Mucosa of rectum (tissue), 2 donors: ENCODE measurements at regions not wholly inside any gene's neighbourhood (a gene's known extent, or its start where the extent isn't known, plus 50 kb on each side); places are given as distances from the start of the nearest gene placed in this dataset.

Experiments used
- H3K27ac ChIP-seq, 2 donors: one replicate each; pipeline ENCODE4 v1.7.0; 2013; ENCODE audit warnings: inconsistent platforms in 2 of 2, low read depth in 2 of 2, low read length in 2 of 2
- H3K27me3 ChIP-seq, 2 donors: one replicate each; pipeline ENCODE4 v1.7.0; 2013; ENCODE audit warnings: low read length in 2 of 2; ENCODE audit not compliant: control insufficient read depth in 2 of 2, insufficient read depth in 2 of 2
- H3K36me3 ChIP-seq, 2 donors: one replicate each; pipeline ENCODE4 v1.7.0; 2013; ENCODE audit warnings: low read length in 2 of 2; ENCODE audit not compliant: control insufficient read depth in 2 of 2, insufficient read depth in 2 of 2
- H3K4me1 ChIP-seq, 2 donors: one replicate each; pipeline ENCODE4 v1.7.0; 2013; ENCODE audit warnings: low read length in 2 of 2, mild to moderate bottlenecking in 1 of 2; ENCODE audit not compliant: control insufficient read depth in 2 of 2, insufficient read depth in 2 of 2
- H3K4me3 ChIP-seq, 2 donors: one replicate each; pipeline ENCODE4 v1.7.0; 2013; ENCODE audit warnings: low read length in 2 of 2
- H3K9ac ChIP-seq, 2 donors: one replicate each; pipeline ENCODE4 v1.7.0; 2013; ENCODE audit warnings: low read length in 2 of 2, low read depth in 1 of 2, mild to moderate bottlenecking in 1 of 2
- H3K9me3 ChIP-seq, 2 donors: one replicate each; pipeline ENCODE4 v1.7.0; 2013; ENCODE audit warnings: low read length in 2 of 2; ENCODE audit not compliant: control insufficient read depth in 2 of 2
- donor health status: healthy.
- donor health status: Normal muscosa, but diverticular disease.

DNA sequence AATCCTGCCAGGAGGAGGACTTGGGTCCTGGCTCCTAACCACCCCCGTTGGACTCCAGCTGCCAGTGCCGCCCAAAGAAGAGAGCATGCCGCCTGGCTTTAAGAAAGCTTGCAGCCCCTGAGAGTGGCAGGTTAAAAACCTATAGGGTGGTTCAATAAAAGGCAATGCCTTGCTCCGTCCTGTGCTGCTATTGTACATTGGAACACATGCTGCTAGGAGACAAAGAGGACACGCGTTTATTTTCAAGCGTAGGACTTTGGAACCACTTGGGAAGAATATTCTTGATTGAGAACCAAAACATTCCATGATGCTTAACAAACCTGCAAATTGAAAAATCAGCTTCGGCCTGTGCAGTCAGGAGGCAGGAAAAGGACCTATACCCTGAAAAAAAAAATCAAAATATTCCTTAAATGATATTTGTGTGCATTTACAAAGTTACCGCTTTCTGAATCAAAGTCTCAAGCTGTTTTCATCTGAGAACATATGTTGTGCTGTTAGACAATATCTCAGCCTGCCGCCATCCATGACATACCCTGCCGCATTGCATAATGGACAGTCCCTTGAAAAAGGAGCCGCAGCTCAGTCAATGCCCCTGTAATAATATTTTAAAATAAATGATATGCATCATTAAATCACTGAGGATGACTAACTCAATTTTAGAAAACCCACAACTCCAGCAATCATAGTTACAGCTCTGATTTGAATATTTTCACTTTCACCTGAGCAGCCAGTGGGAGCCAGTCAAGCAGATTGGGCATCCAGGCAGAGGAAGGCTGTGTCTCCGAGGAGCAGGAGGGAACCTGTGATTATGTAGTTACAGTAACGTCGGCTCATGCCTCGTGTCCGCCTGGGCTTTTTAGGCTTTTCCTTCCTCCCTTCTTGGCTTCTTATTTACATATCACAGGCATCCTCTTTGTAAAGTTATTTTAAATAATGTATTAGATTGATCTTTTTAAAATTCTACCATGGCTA, 805.6 kb upstream of the FANCL start:
- H3K36me3 ChIP-seq, result no peaks in the 10 kb centered on the region

DNA sequence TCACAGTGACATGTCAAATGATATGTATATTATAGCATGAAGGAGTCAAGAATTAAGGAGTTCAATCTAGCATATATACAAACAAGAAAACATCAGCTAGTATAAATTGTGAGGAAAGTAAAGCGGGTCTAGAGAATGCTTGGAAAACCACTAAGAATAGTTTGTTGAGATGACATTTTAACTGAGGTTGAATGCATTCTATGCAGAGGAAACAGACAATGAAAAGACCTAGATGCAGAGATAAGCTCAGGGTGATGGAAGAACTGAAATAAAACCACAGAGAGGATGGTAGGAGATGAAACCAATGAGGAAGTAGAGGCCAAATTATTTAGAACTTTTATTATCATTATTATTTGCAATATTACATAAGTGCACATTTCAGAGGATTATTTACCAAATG, 803.6 kb upstream of the FANCL start:
- Histone ChIP-seq H3K9ac (no peak overlapping the region), H3K4me3 (no peak overlapping the region), H3K9me3 (no peaks in the 10 kb centered on the region), H3K36me3 (no peaks in the 10 kb centered on the region), H3K4me1 (no peaks in the 10 kb centered on the region), H3K27ac (no peak overlapping the region), H3K27me3 (no peaks in the 10 kb centered on the region)

More for the DNA sequence above, 805.6 kb upstream of the FANCL start:
- H3K27ac ChIP-seq, result no peak overlapping the region
- H3K4me3 ChIP-seq, result no peak overlapping the region
- no peak overlapping the region for H3K9ac ChIP-seq
- no peaks in the 10 kb centered on the region for H3K27me3 ChIP-seq
- H3K4me1 ChIP-seq, result no peaks in the 10 kb centered on the region
- no peaks in the 10 kb centered on the region for H3K9me3 ChIP-seq

DNA sequence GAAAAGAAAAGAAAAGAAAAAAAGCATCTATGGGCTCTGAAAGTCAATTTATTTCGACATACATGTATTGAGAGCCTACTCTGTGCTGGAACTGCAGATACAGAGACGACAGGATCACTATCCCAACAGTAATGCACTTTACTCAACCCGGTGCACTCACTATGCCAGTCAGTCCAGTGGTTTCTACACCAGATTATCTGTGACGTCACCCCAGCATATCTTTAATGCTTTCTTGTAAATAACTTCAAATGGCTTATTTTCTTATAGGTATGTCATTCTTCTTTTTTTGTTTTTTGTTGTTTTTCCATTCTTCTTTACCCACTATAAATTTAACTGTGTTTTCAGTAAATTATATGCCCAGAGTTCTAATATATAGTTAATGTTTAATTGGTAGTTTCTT, 800.0 kb upstream of the FANCL start:
- H3K36me3 ChIP-seq, result no peaks in the 10 kb centered on the region
- no peaks in the 10 kb centered on the region for H3K9me3 ChIP-seq

DNA sequence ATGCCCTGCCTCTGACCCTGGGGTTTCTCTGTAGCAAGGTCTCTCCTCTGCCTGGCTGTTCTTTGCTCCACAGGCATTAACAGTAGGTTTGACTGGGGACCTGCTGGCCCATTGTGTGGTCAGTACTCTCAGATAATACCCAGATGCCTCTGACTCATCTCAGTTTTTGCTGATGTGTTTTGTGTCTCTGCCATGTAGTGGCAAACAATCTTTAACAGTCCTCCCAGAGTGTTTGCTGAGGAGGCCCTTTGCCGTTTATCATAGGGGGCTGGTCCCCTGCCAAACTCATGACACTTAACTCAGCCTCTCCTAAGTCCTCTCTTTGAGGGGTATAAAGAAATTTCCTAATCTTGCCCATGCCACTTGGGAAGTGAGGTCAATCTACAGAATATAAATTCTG, 793.7 kb upstream of the FANCL start:
- Histone ChIP-seq H3K27ac (no peak overlapping the region), H3K9me3 (no peaks in the 10 kb centered on the region), H3K36me3 (no peaks in the 10 kb centered on the region), H3K9ac (no peak overlapping the region), H3K27me3 (no peaks in the 10 kb centered on the region), H3K4me3 (no peak overlapping the region), H3K4me1 (no peaks in the 10 kb centered on the region)

More for the DNA sequence above, 800.0 kb upstream of the FANCL start:
- Histone ChIP-seq H3K4me1 (no peaks in the 10 kb centered on the region), H3K9ac (no peak overlapping the region), H3K27ac (no peak overlapping the region), H3K27me3 (no peaks in the 10 kb centered on the region), H3K4me3 (no peak overlapping the region)

DNA sequence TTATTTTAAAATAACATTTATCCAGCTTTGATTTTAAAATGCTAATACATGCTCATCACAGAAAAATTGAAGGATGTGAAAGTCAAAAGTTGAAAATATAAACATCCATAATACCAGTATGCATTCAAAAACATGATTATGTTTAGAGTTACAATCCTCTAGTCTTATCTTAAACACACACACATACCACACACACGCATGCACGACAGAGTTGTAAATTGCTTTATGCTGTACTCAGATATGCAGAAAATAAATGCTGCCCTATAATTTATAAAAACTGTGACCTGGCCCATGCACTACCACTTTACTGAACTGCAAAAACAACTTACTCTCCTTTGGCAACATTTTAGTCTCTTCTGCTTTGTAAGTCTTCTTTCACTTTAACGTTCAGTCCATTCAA, 793.0 kb upstream of the FANCL start:
- Histone ChIP-seq H3K9me3 (no peaks in the 10 kb centered on the region), H3K27me3 (no peaks in the 10 kb centered on the region), H3K36me3 (no peaks in the 10 kb centered on the region), H3K4me1 (no peaks in the 10 kb centered on the region), H3K4me3 (no peak overlapping the region), H3K9ac (no peak overlapping the region), H3K27ac (no peak overlapping the region)

DNA sequence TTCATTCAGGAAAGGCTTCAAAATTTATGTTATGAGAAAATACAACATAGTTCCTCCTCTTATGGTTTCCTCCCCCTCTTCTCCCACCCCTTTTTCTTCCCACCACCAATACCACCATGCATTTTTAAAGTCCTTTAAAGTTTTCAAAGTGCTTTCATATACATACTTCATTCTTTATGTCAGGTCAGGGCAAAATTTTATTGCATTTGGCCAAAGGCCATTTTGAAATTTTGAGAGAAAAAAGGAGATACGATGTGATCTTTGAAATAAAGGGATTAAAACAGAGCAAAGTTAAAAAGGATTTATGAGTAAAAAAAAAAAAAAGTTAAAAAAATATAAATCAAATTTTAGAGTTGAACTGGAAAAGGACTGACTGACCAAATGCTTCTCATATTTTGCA, 792.5 kb upstream of the FANCL start:
- Histone ChIP-seq H3K27ac (no peak overlapping the region), H3K27me3 (no peaks in the 10 kb centered on the region), H3K4me3 (no peak overlapping the region), H3K9ac (no peak overlapping the region), H3K4me1 (no peaks in the 10 kb centered on the region), H3K9me3 (no peaks in the 10 kb centered on the region), H3K36me3 (no peaks in the 10 kb centered on the region)

DNA sequence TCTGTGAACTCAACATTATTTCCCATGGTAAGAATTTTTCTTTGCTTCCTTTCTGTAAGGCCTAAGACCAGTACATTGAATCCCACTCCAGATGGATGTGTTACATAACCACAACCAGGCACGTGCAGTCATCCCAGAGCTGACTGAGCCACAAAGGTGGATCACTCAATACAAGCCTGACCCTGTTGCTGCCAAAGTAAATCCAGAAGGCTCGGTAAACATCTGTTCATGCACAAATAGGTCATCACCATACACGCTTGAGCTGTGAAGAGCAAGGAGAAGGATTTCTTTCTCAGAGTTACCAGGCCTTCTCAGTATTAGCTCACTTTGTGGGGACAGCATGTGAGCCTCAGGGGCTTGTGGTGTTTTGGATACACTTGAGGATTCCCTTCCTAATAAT, 791.4 kb upstream of the FANCL start:
- Histone ChIP-seq H3K36me3 (no peaks in the 10 kb centered on the region), H3K9ac (no peak overlapping the region), H3K9me3 (no peaks in the 10 kb centered on the region), H3K4me1 (no peaks in the 10 kb centered on the region), H3K27me3 (no peaks in the 10 kb centered on the region), H3K27ac (no peak overlapping the region), H3K4me3 (no peak overlapping the region)

DNA sequence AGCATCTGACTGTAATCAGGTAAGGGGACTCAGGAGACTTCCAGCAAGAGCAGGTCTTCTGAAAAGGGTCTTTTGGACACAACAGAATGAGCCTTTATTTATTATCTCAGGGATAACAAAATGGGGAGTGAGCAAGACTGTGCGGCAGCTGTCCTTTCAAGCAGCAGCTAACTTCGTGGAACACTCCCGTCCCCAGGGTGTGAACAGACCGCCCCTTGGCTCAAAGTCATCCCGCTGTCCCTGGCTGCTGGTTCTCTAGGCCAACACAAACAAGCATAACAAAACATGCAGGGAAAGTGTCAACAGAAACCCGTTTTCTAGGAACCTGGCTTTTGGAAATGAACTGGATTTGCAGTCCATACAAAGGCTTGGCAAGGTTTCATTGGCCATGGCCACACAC, 787.9 kb upstream of the FANCL start:
- no peak overlapping the region for H3K27ac ChIP-seq
- H3K9me3 ChIP-seq, result no peaks in the 10 kb centered on the region
- H3K36me3 ChIP-seq, result no peaks in the 10 kb centered on the region

DNA sequence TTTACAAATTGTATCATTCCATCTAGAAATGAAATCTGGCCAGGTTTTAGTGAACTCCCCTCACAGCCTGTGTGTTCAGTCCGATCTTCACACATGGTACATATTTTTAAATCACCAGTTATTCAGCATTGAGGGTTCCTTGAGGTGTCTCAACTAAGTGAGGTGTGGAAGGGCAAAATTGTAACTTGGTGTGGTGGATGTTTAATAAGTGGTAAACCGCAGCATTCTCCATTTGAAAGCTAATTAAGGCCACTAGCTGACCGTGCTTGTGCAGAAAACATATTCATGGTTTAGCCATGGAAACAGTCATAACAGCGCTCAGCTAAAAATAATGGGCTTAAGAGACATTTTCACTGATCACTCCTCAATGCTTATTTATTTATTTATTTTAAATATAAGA, 786.2 kb upstream of the FANCL start:
- no peak overlapping the region for H3K27ac ChIP-seq
- H3K36me3 ChIP-seq, result no peaks in the 10 kb centered on the region
- no peak overlapping the region for H3K9ac ChIP-seq
- no peaks in the 10 kb centered on the region for H3K4me1 ChIP-seq
- no peaks in the 10 kb centered on the region for H3K9me3 ChIP-seq
- H3K4me3 ChIP-seq, result no peak overlapping the region
- H3K27me3 ChIP-seq, result no peaks in the 10 kb centered on the region

More for the DNA sequence above, 787.9 kb upstream of the FANCL start:
- Histone ChIP-seq H3K4me3 (no peak overlapping the region), H3K9ac (no peak overlapping the region), H3K27me3 (no peaks in the 10 kb centered on the region), H3K4me1 (no peaks in the 10 kb centered on the region)

DNA sequence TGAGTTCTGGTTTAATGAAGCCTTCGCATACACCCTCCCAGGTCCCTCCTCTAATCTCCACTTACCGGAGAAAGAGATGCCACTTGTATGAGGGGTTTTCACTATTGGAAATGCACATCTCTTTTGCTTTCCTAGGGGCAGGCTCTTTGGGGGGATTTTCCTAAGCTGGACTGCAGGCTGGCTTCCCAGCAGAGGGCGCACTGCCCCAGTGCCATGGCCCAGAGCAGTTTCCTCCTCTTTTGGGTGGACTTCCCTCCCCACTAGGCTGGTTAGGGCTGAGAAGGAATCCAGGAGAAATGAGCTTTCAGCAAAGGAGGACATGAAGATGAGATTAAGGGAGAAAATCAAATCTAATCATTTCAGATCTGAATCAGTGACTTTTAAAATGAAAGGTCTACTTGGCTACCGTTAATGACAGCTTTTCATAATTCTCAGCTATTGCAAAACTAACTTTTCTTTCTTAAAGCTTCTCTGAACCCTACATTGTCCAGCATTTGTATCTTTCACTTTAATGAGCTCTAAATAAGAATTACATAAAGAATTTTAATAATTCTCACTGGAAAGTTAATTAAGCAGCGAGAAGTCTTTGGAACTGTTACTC, 784.1 kb upstream of the FANCL start:
- Histone ChIP-seq H3K9ac (no peak overlapping the region), H3K27ac (no peak overlapping the region), H3K27me3 (no peaks in the 10 kb centered on the region), H3K36me3 (no peaks in the 10 kb centered on the region), H3K9me3 (no peaks in the 10 kb centered on the region), H3K4me3 (no peak overlapping the region), H3K4me1 (no peaks in the 10 kb centered on the region)
